ENCODE measurements at regions not wholly inside any gene's neighbourhood (a gene's known extent, or its start where the extent isn't known, plus 50 kb on each side); places are given as distances from the start of the nearest gene placed in this dataset.
"Not testable (repeated sequence)": the region's sequence is repeated elsewhere in the genome, so short reads cannot be mapped to it uniquely, and the experiment has no call there.

- no peak for DNase-seq (ENCODE audit: low spot score)
Observed at GRCh38 chr3:148466980-148467740, 230.5 kb upstream of the AGTR1 start.

- no peak for DNase-seq (ENCODE audit: low spot score)
Observed at GRCh38 chr3:148477375-148477774, 220.3 kb upstream of the AGTR1 start.

GRCh38 chr3:148493631-148494030 lies 204.1 kb upstream of the AGTR1 start:
- DNase-seq (ENCODE audit: low spot score) = no peak

- no peak for DNase-seq (ENCODE audit: low spot score)
Observed at GRCh38 chr3:148494451-148494850, 203.3 kb upstream of the AGTR1 start.

GRCh38 chr3:148500881-148501280 lies 196.8 kb upstream of the AGTR1 start:
- DNase-seq (ENCODE audit: low spot score) = no peak

GRCh38 chr3:148510116-148510515 lies 187.6 kb upstream of the AGTR1 start:
- DNase-seq (ENCODE audit: low spot score) = no peak

- DNase-seq (ENCODE audit: low spot score) = no peak
Observed at GRCh38 chr3:148510561-148510960, 187.1 kb upstream of the AGTR1 start.

- no peak for DNase-seq (ENCODE audit: low spot score)
Observed at GRCh38 chr3:148512648-148513047, 185.1 kb upstream of the AGTR1 start.

- DNase-seq (ENCODE audit: low spot score) = no peak
Observed at GRCh38 chr3:148513096-148513543, 184.6 kb upstream of the AGTR1 start.

GRCh38 chr3:148518520-148518919 lies 179.2 kb upstream of the AGTR1 start:
- DNase-seq (ENCODE audit: low spot score) = no peak

GRCh38 chr3:148525621-148526020 lies 172.1 kb upstream of the AGTR1 start:
- DNase-seq (ENCODE audit: low spot score) = not testable (repeated sequence)

GRCh38 chr3:148528024-148528423 lies 169.7 kb upstream of the AGTR1 start:
- no peak for DNase-seq (ENCODE audit: low spot score)

GRCh38 chr3:148531836-148532235 lies 165.9 kb upstream of the AGTR1 start:
- DNase-seq (ENCODE audit: low spot score) = no peak

GRCh38 chr3:148532326-148532725 lies 165.4 kb upstream of the AGTR1 start:
- DNase-seq (ENCODE audit: low spot score) = no peak

- DNase-seq (ENCODE audit: low spot score) = no peak
Observed at GRCh38 chr3:148532774-148533173, 164.9 kb upstream of the AGTR1 start.

GRCh38 chr3:148534089-148534988 lies 163.4 kb upstream of the AGTR1 start:
- no peak for DNase-seq (ENCODE audit: low spot score)

GRCh38 chr3:148535001-148535400 lies 162.7 kb upstream of the AGTR1 start:
- no peak for DNase-seq (ENCODE audit: low spot score)

- no peak for DNase-seq (ENCODE audit: low spot score)
Observed at GRCh38 chr3:148540266-148540665, 157.4 kb upstream of the AGTR1 start.

GRCh38 chr3:148540851-148541250 lies 156.9 kb upstream of the AGTR1 start:
- DNase-seq (ENCODE audit: low spot score) = no peak

- DNase-seq (ENCODE audit: low spot score) = no peak
Observed at GRCh38 chr3:148546959-148547358, 150.7 kb upstream of the AGTR1 start.

- no peak for DNase-seq (ENCODE audit: low spot score)
Observed at GRCh38 chr3:148551767-148552260, 145.9 kb upstream of the AGTR1 start.

- no peak for DNase-seq (ENCODE audit: low spot score)
Observed at GRCh38 chr3:148554367-148554766, 143.3 kb upstream of the AGTR1 start.

GRCh38 chr3:148556664-148557063 lies 141.0 kb upstream of the AGTR1 start:
- DNase-seq (ENCODE audit: low spot score) = no peak

All from mucosa of gallbladder (tissue), 1 donor.